ENCODE measurements at regions not wholly inside any gene's neighbourhood (a gene's known extent, or its start where the extent isn't known, plus 50 kb on each side); places are given as distances from the start of the nearest gene placed in this dataset.

DNA sequence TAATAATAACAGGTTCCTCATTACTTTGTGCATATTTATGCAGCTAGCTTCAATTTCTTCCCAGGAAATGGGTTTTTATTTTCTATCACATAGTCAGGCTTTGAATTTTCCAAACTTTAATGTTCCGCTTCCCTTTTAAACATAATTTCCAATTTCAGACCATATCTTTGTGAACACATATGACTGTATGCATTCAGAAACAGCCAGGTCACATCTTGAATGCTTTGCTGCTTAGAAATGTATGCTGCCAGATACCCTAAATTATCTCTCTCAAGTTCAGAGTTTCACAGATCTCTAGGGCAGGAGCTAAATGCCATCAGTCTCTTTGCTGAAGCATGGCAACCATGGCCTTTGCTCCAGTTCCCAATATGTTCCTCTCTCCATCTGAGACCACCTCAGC, 2203.8 kb downstream of the LRRC4C start:
- TF ChIP-seq, protein P1, sequence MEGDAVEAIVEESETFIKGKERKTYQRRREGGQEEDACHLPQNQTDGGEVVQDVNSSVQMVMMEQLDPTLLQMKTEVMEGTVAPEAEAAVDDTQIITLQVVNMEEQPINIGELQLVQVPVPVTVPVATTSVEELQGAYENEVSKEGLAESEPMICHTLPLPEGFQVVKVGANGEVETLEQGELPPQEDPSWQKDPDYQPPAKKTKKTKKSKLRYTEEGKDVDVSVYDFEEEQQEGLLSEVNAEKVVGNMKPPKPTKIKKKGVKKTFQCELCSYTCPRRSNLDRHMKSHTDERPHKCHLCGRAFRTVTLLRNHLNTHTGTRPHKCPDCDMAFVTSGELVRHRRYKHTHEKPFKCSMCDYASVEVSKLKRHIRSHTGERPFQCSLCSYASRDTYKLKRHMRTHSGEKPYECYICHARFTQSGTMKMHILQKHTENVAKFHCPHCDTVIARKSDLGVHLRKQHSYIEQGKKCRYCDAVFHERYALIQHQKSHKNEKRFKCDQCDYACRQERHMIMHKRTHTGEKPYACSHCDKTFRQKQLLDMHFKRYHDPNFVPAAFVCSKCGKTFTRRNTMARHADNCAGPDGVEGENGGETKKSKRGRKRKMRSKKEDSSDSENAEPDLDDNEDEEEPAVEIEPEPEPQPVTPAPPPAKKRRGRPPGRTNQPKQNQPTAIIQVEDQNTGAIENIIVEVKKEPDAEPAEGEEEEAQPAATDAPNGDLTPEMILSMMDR (IDR thresholded peaks at IDR 0.05; ENCODE audit: insufficient read depth, low read length) = no peak
- TF ChIP-seq, protein P2, sequence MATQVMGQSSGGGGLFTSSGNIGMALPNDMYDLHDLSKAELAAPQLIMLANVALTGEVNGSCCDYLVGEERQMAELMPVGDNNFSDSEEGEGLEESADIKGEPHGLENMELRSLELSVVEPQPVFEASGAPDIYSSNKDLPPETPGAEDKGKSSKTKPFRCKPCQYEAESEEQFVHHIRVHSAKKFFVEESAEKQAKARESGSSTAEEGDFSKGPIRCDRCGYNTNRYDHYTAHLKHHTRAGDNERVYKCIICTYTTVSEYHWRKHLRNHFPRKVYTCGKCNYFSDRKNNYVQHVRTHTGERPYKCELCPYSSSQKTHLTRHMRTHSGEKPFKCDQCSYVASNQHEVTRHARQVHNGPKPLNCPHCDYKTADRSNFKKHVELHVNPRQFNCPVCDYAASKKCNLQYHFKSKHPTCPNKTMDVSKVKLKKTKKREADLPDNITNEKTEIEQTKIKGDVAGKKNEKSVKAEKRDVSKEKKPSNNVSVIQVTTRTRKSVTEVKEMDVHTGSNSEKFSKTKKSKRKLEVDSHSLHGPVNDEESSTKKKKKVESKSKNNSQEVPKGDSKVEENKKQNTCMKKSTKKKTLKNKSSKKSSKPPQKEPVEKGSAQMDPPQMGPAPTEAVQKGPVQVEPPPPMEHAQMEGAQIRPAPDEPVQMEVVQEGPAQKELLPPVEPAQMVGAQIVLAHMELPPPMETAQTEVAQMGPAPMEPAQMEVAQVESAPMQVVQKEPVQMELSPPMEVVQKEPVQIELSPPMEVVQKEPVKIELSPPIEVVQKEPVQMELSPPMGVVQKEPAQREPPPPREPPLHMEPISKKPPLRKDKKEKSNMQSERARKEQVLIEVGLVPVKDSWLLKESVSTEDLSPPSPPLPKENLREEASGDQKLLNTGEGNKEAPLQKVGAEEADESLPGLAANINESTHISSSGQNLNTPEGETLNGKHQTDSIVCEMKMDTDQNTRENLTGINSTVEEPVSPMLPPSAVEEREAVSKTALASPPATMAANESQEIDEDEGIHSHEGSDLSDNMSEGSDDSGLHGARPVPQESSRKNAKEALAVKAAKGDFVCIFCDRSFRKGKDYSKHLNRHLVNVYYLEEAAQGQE (IDR thresholded peaks at IDR 0.05; ENCODE audit: insufficient replicate concordance, low read depth) = no peak
- no peak for TF ChIP-seq POLR2AphosphoS5 (IDR thresholded peaks at IDR 0.05; ENCODE audit: low read depth)
- no peak for TF ChIP-seq GABPA (IDR thresholded peaks at IDR 0.05; ENCODE audit: low read depth)

Data from HL-60 (cell line).